Muscle layer of colon (tissue), 2 donors: ENCODE measurements at regions not wholly inside any gene's neighbourhood (a gene's known extent, or its start where the extent isn't known, plus 50 kb on each side); places are given as distances from the start of the nearest gene placed in this dataset.

Experiments
- H3K27ac ChIP-seq: one replicate; pipeline ENCODE4 v1.7.0; 2013; ENCODE audit warnings: low read depth, mild to moderate bottlenecking, low read length, moderate library complexity
- H3K27me3 ChIP-seq, 2 donors: one replicate each; pipeline ENCODE4 v1.7.0; 2013; ENCODE audit warnings: low read length in 2 of 2, mild to moderate bottlenecking in 2 of 2; ENCODE audit not compliant: insufficient read depth in 2 of 2, control insufficient read depth in 1 of 2
- H3K36me3 ChIP-seq: one replicate; pipeline ENCODE4 v1.7.0; 2013; ENCODE audit warnings: mild to moderate bottlenecking, low read length; ENCODE audit not compliant: insufficient read depth
- H3K4me1 ChIP-seq: one replicate; pipeline ENCODE4 v1.7.0; 2013; ENCODE audit warnings: mild to moderate bottlenecking, low read length; ENCODE audit not compliant: insufficient read depth
- H3K4me3 ChIP-seq, 2 donors: one replicate each; pipeline ENCODE4 v1.7.0; 2013; ENCODE audit warnings: low read length in 2 of 2, low read depth in 1 of 2, mild to moderate bottlenecking in 1 of 2, moderate library complexity in 1 of 2
- H3K9ac ChIP-seq: one replicate; pipeline ENCODE4 v1.7.0; 2013; ENCODE audit warnings: low read length
- H3K9me3 ChIP-seq: one replicate; pipeline ENCODE4 v1.7.0; 2013; ENCODE audit warnings: mild to moderate bottlenecking, low read length
- donor health status: abdominal sarcoma.
- donor health status: Adenocarcinoma of cecum.

DNA sequence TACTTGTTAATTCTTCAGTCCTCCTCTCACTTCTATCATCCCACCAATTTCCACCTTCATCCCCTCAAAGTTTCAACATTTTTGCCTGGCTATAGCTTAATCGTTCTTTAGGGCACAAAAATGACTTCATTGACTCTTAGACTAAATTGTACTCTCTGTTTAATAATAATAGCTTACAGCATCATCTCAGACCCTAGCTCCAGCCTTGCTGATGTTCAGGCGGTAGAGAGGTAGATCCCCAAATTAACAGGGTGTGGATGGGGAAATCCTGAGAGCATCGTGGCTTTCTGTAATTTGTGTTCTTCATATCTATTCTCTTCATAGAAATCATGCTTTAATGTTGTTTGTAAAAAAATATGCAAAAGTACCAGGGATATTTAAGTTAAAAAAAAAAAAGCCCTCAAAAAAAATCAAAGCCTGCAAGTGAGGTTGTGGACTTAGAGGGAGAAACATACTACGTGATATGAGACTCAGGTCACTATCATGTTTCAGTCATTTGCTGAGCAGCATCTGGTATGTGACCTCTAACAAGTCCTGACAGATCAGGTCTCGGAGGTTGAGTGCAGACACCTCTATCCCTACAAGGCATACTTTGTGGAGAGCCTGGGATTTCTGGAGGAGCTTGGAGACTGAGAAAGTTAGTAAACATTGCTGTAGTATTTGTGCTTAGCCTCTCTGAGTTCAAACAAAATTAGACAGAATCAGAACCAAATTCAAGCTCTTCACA lies 1063.3 kb upstream of the CITED2 start:
- Histone ChIP-seq H3K4me1 (peaks cover 19% of the 10 kb centered on the region), H3K27ac (no peak overlapping the region), H3K27me3 (no peaks in the 10 kb centered on the region), H3K36me3 (no peaks in the 10 kb centered on the region), H3K4me3 (no peak overlapping the region), H3K9ac (no peak overlapping the region), H3K9me3 (no peaks in the 10 kb centered on the region)

DNA sequence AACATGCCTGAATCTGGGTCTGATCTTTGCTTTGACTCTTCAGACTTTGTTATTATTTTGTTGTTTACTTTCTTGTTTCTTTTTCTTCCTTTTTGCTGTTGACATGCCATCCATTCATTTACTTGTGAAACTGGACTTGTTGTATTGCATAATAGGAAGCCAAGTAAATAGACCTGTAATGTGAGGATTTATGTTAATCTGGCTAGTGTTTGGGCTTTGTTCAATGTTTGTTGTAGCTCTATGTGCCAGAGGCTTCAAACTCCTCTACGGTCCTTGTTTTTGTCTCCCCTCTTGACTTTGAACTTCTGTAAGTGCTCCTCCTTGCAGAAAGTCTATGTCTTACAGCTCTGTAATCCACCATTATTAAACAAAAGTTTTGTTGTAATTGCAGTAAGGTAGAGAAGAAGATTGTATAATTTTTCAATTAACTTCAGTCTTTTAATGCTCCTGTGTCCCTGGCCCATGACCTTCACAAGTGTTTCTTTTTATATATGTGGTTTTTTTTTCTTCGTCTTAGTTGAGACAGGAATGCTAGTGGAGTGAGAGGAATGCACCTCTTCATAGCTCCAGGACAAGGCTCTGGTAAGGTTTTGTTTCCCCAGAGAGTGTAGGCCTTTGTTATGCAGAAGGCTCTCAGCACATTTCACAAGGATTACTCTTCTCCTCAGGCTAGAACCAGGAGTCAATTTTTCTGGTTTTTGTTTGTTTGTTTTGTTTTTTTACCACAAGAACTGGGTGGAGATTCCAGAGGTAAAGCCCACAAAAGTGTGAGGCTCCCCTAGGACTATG lies 1061.8 kb upstream of the CITED2 start:
- Histone ChIP-seq H3K9me3 (no peaks in the 10 kb centered on the region), H3K36me3 (no peaks in the 10 kb centered on the region), H3K9ac (no peak overlapping the region), H3K4me1 (peaks cover 19% of the 10 kb centered on the region), H3K27me3 (no peaks in the 10 kb centered on the region), H3K27ac (no peak overlapping the region), H3K4me3 (no peak overlapping the region)

DNA sequence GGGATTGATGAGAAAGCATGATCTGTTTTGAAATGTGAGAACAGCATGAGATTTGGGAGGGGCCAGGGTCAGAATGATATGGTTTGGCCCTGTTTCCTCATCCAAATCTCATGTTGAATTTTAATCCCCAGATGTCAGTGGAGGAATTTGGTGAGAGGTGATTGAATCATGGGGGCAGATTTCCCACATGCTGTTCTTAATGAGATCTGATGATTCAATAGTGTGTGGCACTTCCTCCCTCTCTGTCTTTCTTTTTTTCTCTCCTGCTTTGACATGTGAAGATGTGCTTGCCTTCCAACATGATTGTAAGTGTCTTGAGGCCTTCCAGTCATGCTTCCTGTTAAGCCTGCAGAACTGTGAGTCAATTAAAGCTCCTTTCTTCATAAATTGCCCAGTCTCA lies 1060.3 kb upstream of the CITED2 start:
- Histone ChIP-seq H3K27me3 (no peaks in the 10 kb centered on the region), H3K9ac (no peak overlapping the region), H3K27ac (no peak overlapping the region), H3K36me3 (no peaks in the 10 kb centered on the region), H3K9me3 (no peaks in the 10 kb centered on the region), H3K4me1 (peaks cover 11% of the 10 kb centered on the region), H3K4me3 (no peak overlapping the region)

DNA sequence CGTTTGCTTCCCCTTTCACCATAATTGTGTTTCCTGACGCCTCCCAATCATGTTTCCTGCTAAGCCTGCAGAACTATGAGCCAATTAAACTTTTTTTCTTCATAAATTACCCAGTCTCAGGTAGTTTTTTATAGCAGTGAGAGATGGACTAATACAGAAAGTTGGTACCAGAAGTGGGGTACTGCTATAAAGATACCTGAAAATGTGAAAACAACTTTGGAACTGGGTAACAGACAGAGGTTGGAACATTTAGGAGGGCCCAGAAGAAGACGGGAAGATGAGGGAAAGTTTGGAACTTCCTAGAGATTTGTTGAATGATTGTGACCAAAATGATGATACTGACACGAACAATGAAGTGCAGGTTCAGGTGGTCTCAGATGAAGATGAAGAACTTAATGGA lies 1058.6 kb upstream of the CITED2 start:
- Histone ChIP-seq H3K9me3 (peaks cover under 1% of the 10 kb centered on the region), H3K4me1 (peaks cover 9% of the 10 kb centered on the region), H3K27ac (no peak overlapping the region), H3K9ac (no peak overlapping the region), H3K27me3 (no peaks in the 10 kb centered on the region), H3K36me3 (no peaks in the 10 kb centered on the region), H3K4me3 (no peak overlapping the region)

DNA sequence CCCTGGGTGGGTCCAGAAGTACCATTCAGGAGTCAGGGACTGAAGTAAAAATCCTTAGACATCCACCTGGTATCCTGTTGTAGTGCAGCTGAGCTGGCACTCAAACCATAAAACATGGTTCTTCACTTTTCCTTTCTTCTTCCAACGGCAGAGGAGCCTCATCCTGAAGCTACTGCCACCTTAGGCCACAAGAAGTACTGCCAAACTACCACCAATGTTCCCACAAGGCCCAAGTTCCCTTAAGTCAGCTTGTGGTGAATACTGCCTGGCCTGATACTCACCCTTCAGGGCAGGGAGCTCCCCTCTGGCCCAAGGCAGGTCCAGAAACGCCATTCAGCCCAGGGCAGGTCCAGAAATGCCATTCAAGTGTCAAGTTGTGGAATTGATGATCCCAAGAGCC lies 1053.4 kb upstream of the CITED2 start:
- Histone ChIP-seq H3K27ac (no peak overlapping the region), H3K4me1 (no peaks in the 10 kb centered on the region), H3K4me3 (no peak overlapping the region), H3K9me3 (peaks cover 5% of the 10 kb centered on the region), H3K36me3 (no peaks in the 10 kb centered on the region), H3K9ac (no peak overlapping the region), H3K27me3 (no peaks in the 10 kb centered on the region)

DNA sequence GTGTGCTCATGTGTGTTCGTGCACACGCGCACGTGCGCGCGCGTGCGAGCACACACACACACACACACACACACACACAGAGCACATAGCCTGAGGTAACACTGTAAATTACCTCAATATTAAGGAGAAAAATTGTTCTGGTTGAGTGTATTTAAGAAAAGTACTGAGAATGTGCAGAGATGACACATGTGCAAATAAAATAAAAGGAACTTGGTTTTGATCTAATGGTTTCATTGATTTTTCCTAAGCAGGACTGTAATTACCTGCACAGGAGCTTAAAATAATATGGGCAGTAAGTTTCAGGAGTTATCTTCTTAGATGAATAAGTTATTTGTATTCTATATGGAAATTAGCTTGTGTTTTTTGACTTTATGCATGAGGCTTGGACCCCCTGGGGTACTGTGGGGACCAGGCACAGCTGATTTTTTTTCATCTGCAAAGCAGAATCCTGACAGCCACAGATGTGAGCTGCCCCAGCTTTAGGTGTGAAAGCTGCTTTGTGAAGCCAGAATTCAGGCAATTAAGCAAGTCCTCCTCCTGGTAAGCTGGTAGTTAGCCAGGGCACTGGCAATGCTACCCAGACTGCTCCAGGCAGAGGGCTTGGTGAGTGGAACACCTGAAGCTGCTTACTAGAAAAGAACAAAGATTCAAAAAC lies 1040.6 kb upstream of the CITED2 start:
- no peaks in the 10 kb centered on the region for H3K27me3 ChIP-seq
- no peak overlapping the region for H3K27ac ChIP-seq
- no peak overlapping the region for H3K9ac ChIP-seq
- no peaks in the 10 kb centered on the region for H3K4me1 ChIP-seq
- H3K9me3 ChIP-seq = peaks cover 4% of the 10 kb centered on the region
- no peaks in the 10 kb centered on the region for H3K36me3 ChIP-seq
- H3K4me3 ChIP-seq = no peak overlapping the region

DNA sequence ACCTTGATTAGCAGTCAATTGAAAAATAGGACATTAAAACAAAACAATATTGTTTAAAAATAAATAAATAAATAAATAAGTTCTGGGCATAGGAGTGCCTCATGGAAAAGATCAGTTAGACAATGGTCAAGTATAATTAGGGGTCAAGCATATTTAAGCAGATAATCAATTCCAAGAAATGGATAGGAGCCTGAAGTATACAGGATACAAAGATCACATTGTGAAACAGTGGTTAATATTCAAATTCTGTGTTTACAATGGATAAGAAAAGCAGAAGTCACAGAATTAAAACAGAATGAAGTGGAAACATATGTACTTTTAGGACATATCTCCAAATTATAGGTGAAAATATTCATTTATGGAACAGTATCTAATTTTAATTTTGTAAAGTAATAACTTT lies 1028.6 kb upstream of the CITED2 start:
- Histone ChIP-seq H3K36me3 (no peaks in the 10 kb centered on the region), H3K4me3 (no peak overlapping the region), H3K4me1 (no peaks in the 10 kb centered on the region), H3K9me3 (no peaks in the 10 kb centered on the region), H3K9ac (no peak overlapping the region), H3K27me3 (no peaks in the 10 kb centered on the region), H3K27ac (no peak overlapping the region)

DNA sequence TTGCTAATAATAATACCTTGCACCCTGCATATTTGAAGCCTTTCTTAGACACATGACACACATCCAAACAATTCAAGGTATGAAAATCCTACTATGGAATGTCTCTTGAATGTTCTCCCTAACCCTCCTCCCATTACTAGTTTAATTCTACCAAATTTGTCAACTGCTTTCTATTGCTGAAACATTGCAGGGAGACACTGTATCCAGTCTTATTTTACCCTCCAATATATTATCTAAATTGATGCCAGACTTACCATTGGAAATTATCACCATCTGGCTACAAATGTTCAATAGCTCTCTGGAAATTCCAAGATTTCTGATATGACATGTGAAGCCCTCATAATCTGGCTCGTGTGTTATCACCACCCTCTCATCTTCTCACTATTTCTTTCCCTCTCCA lies 1027.3 kb upstream of the CITED2 start:
- Histone ChIP-seq H3K9ac (no peak overlapping the region), H3K27me3 (no peaks in the 10 kb centered on the region), H3K36me3 (no peaks in the 10 kb centered on the region), H3K27ac (no peak overlapping the region), H3K9me3 (no peaks in the 10 kb centered on the region), H3K4me3 (no peak overlapping the region), H3K4me1 (no peaks in the 10 kb centered on the region)

DNA sequence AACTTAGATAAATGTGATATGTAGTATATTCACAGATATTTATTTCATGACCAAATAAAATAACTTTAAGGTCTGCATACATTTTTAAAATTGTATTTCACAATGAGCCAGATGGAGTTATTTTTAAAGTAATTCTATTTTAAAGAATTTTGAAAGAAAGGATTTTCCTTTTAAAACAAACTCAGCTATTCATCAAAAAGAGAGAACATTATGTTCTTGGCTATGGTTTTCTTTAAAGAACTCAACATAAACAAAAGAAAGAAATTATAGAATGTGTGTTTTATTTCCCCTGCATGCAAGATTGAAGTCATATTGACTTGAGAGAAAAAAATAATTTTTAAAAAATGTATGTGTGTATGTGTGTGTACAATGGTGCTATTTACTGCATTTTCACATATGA lies 1023.6 kb upstream of the CITED2 start:
- no peak overlapping the region for H3K27ac ChIP-seq
- H3K4me3 ChIP-seq = no peak overlapping the region
- no peaks in the 10 kb centered on the region for H3K4me1 ChIP-seq
- no peak overlapping the region for H3K9ac ChIP-seq
- no peaks in the 10 kb centered on the region for H3K36me3 ChIP-seq
- H3K27me3 ChIP-seq = no peaks in the 10 kb centered on the region
- H3K9me3 ChIP-seq = no peaks in the 10 kb centered on the region

DNA sequence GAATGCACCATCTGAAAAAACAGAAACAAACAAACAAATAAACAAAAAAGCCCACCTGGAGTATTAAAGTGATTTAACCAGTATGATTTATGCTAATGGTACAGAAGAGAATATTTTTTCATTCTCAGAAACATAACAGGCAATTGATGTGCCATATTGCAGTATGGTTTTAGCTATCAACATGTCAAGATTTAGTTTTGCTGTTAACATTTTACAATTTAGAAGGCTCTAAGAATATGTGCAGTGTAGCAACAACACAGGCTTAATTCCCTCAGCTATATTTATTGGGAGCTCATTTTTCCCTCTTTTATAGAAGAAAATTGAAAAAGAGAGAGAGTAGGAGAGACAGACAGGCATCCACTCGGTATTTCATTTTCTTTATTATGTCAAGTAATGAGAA lies 1022.7 kb upstream of the CITED2 start:
- Histone ChIP-seq H3K4me1 (no peaks in the 10 kb centered on the region), H3K36me3 (no peaks in the 10 kb centered on the region), H3K27me3 (no peaks in the 10 kb centered on the region), H3K27ac (no peak overlapping the region), H3K4me3 (no peak overlapping the region), H3K9ac (no peak overlapping the region), H3K9me3 (no peaks in the 10 kb centered on the region)

DNA sequence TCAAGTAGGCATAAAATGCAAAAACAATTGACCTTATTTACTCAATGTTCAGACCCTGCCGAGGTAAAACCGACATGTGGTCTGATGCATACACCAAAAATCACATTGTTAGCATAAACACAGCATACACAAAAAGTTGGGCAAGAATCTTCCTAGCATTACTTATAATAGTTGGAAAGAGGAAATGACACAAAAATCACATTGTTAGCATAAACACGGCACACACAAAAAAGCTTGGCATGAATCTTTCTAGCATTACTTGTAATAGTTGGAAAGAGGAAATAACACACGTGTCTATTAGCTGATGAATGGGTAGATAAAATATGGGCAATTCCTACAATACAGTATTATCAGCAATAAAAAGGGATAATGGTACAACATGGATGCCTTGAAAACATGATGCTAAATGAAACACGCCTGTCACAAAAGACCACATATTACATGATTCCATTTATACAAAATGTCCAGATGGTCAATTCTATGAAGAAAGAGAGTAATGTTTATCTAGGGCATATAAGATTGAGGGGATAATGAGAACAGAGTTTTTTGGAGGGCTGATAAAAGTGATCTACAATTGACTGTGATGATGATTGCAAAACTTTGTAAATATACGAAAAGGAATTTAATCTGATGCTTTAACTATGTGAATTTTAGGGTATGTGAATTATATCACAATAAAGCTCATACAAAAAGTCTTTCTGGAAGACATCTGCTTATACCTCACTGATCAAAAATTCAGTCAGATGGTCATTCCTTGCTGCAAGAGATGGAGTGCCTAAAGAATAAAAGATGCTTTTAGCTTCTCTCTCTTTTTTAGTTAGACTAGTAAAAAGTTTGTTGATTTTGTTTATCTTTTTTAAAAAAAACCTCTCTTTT lies 1019.5 kb upstream of the CITED2 start:
- Histone ChIP-seq H3K27ac (no peak overlapping the region), H3K4me1 (no peaks in the 10 kb centered on the region), H3K9me3 (no peaks in the 10 kb centered on the region), H3K36me3 (no peaks in the 10 kb centered on the region), H3K9ac (no peak overlapping the region), H3K4me3 (no peak overlapping the region), H3K27me3 (no peaks in the 10 kb centered on the region)
